ENCODE measurements at regions not wholly inside any gene's neighbourhood (a gene's known extent, or its start where the extent isn't known, plus 50 kb on each side); places are given as distances from the start of the nearest gene placed in this dataset.

- DNase-seq (ENCODE audit: low read depth) = no peak
- no peak overlapping the region for H3K4me3 ChIP-seq (ENCODE audit: low read depth, low read length)
Observed at GRCh38 chr17:77723071-77723908, 235.2 kb upstream of the TNRC6C start.

GRCh38 chr17:77723909-77724875 is 234.3 kb upstream of the TNRC6C start:
- no peak overlapping the region for H3K4me3 ChIP-seq (ENCODE audit: low read depth, low read length)
- no peak for DNase-seq (ENCODE audit: low read depth)

- no peak overlapping the region for H3K4me3 ChIP-seq (ENCODE audit: low read depth, low read length)
- no peak for DNase-seq (ENCODE audit: low read depth)
Observed at GRCh38 chr17:77724876-77725615, 233.5 kb upstream of the TNRC6C start.

GRCh38 chr17:77725846-77726245 is 232.7 kb upstream of the TNRC6C start:
- no peak overlapping the region for H3K4me3 ChIP-seq (ENCODE audit: low read depth, low read length)
- no peak for DNase-seq (ENCODE audit: low read depth)

- no peak for DNase-seq (ENCODE audit: low read depth)
Observed at GRCh38 chr17:77726549-77727006, 231.9 kb upstream of the TNRC6C start.

GRCh38 chr17:77727037-77727615 is 231.4 kb upstream of the TNRC6C start:
- no peak overlapping the region for H3K4me3 ChIP-seq (ENCODE audit: low read depth, low read length)
- no peak for DNase-seq (ENCODE audit: low read depth)

More at GRCh38 chr17:77726549-77727006, 231.9 kb upstream of the TNRC6C start:
- H3K4me3 ChIP-seq (ENCODE audit: low read depth, low read length) = no peak overlapping the region

- H3K4me3 ChIP-seq (ENCODE audit: low read depth, low read length) = no peak overlapping the region
- no peak for DNase-seq (ENCODE audit: low read depth)
Observed at GRCh38 chr17:77728474-77728795, 230.1 kb upstream of the TNRC6C start.

- DNase-seq (ENCODE audit: low read depth) = no peak
- H3K4me3 ChIP-seq (ENCODE audit: low read depth, low read length) = no peak overlapping the region
Observed at GRCh38 chr17:77728871-77729270, 229.6 kb upstream of the TNRC6C start.

GRCh38 chr17:77729587-77729986 is 228.9 kb upstream of the TNRC6C start:
- no peak overlapping the region for H3K4me3 ChIP-seq (ENCODE audit: low read depth, low read length)
- DNase-seq (ENCODE audit: low read depth) = no peak

- no peak for DNase-seq (ENCODE audit: low read depth)
- H3K4me3 ChIP-seq (ENCODE audit: low read depth, low read length) = no peak overlapping the region
Observed at GRCh38 chr17:77730376-77730775, 228.1 kb upstream of the TNRC6C start.

- DNase-seq (ENCODE audit: low read depth) = no peak
- no peak overlapping the region for H3K4me3 ChIP-seq (ENCODE audit: low read depth, low read length)
Observed at GRCh38 chr17:77733576-77734296, 224.8 kb upstream of the TNRC6C start.

- H3K4me3 ChIP-seq (ENCODE audit: low read depth, low read length) = no peak overlapping the region
- peak; percentile 12 for DNase-seq (ENCODE audit: low read depth)
Observed at GRCh38 chr17:77734371-77735080, 224.0 kb upstream of the TNRC6C start.

- no peak for DNase-seq (ENCODE audit: low read depth)
Observed at GRCh38 chr17:77735081-77735565, 223.4 kb upstream of the TNRC6C start.

GRCh38 chr17:77735566-77736198 is 222.8 kb upstream of the TNRC6C start:
- H3K4me3 ChIP-seq (ENCODE audit: low read depth, low read length) = no peak overlapping the region
- DNase-seq (ENCODE audit: low read depth) = no peak

More at GRCh38 chr17:77735081-77735565, 223.4 kb upstream of the TNRC6C start:
- no peak overlapping the region for H3K4me3 ChIP-seq (ENCODE audit: low read depth, low read length)

GRCh38 chr17:77736199-77736585 is 222.3 kb upstream of the TNRC6C start:
- no peak for DNase-seq (ENCODE audit: low read depth)

GRCh38 chr17:77736721-77737120 is 221.8 kb upstream of the TNRC6C start:
- no peak for DNase-seq (ENCODE audit: low read depth)
- no peak overlapping the region for H3K4me3 ChIP-seq (ENCODE audit: low read depth, low read length)

More at GRCh38 chr17:77736199-77736585, 222.3 kb upstream of the TNRC6C start:
- H3K4me3 ChIP-seq (ENCODE audit: low read depth, low read length) = no peak overlapping the region

- no peak for DNase-seq (ENCODE audit: low read depth)
- H3K4me3 ChIP-seq (ENCODE audit: low read depth, low read length) = no peak overlapping the region
Observed at GRCh38 chr17:77737442-77738265, 220.8 kb upstream of the TNRC6C start.

Data from skeletal muscle cell (primary cell).